Cardiac fibroblast (primary cell): ENCODE measurements at regions not wholly inside any gene's neighbourhood (a gene's known extent, or its start where the extent isn't known, plus 50 kb on each side); places are given as distances from the start of the nearest gene placed in this dataset.

Experiments used
- DNase-seq, 2 donors: peaks; one replicate each; pipeline versions ENCODE4 v3.0.0 to v3.0.0-alpha.2; 2010; ENCODE audit warnings: low read depth in 2 of 2
- H3K4me3 ChIP-seq, 2 donors: replicated peaks in 1 of 2; 1 replicate in 1 of 2; 2 replicates in 1 of 2; pipeline ENCODE4 v1.5.1; 2011; ENCODE audit warnings: low read depth in 2 of 2, low read length in 2 of 2, mild to moderate bottlenecking in 2 of 2, moderate library complexity in 1 of 2
- CTCF ChIP-seq: IDR thresholded peaks from one replicate; pipeline ENCODE4 v1.5.1; 2011; ENCODE audit warnings: low read depth, mild to moderate bottlenecking, low read length, inconsistent platforms

- H3K4me3 ChIP-seq: no peak overlapping the region
- no peak for DNase-seq
- no peak for TF ChIP-seq CTCF
These were observed 77.5 kb upstream of the SEPTIN5 start for GRCh38 chr22:19636696-19637407.

GRCh38 chr22:19637408-19638281 lies 76.7 kb upstream of the SEPTIN5 start:
- H3K4me3 ChIP-seq: no peak overlapping the region
- DNase-seq: no peak
- TF ChIP-seq CTCF: no peak

GRCh38 chr22:19638282-19639015 lies 75.9 kb upstream of the SEPTIN5 start:
- no peak overlapping the region for H3K4me3 ChIP-seq
- no peak for DNase-seq
- TF ChIP-seq CTCF: no peak

- no peak for DNase-seq
- TF ChIP-seq CTCF: no peak
These were observed 74.6 kb upstream of the SEPTIN5 start for GRCh38 chr22:19639610-19640135.

GRCh38 chr22:19640306-19640705 lies 74.0 kb upstream of the SEPTIN5 start:
- no peak overlapping the region for H3K4me3 ChIP-seq
- no peak for DNase-seq
- no peak for TF ChIP-seq CTCF

More at GRCh38 chr22:19639610-19640135, 74.6 kb upstream of the SEPTIN5 start:
- H3K4me3 ChIP-seq: no peak overlapping the region

- DNase-seq: peak in 1 of 2 donors; percentile 12
- no peak overlapping the region for H3K4me3 ChIP-seq
- peak; percentile 50 for TF ChIP-seq CTCF
These were observed 72.9 kb upstream of the SEPTIN5 start for GRCh38 chr22:19641254-19641982.
